ENCODE measurements at regions not wholly inside any gene's neighbourhood (a gene's known extent, or its start where the extent isn't known, plus 50 kb on each side); places are given as distances from the start of the nearest gene placed in this dataset.

- no peak for TF ChIP-seq CTCF (IDR thresholded peaks at IDR 0.05)
- Histone ChIP-seq H3K36me3 (ENCODE audit: insufficient read depth, low read length) (no peaks in the 10 kb centered on the region), H3K27me3 (ENCODE audit: control insufficient read depth in 1 of 2, insufficient read depth in 2 of 2, low read length in 2 of 2) (no peaks in the 10 kb centered on the region), H3K4me3 (ENCODE audit: low read length) (no peak overlapping the region), H3K4me1 (ENCODE audit: insufficient read depth, low read length) (peaks cover 3% of the 10 kb centered on the region), H3K9me3 (ENCODE audit: control insufficient read depth in 1 of 2, insufficient read depth in 1 of 2, low read length in 2 of 2) (peaks cover 20 to 23% of the 10 kb centered on the region in 2 experiments), H3K27ac (ENCODE audit: low read depth in 1 of 2, low read length in 2 of 2) (no peak overlapping the region)
- peaks cover 2% of the 10 kb centered on the region for H3K36me3 Mint-ChIP-seq (ENCODE audit: low read depth)
- H3K27ac Mint-ChIP-seq: no peak overlapping the region
- H3K27me3 Mint-ChIP-seq: no peaks in the 10 kb centered on the region
- ATAC-seq (ENCODE audit: poor library complexity) (no peak), DNase-seq (no peak)
- peaks cover 22% of the 10 kb centered on the region for H3K4me1 Mint-ChIP-seq (ENCODE audit: low read depth)
- H3K9me3 Mint-ChIP-seq: peaks cover 5% of the 10 kb centered on the region
- H3K4me3 Mint-ChIP-seq: no peak overlapping the region
- CTCF ChIA-PET: interaction anchor here (1.2 kb wide), 1 partner anchor 21 kb away, joined by 3 read pairs; no protein-coding TSS in a partner anchor
- POLR2A ChIA-PET: no interaction called here
- intact Hi-C loops (cut with DNase I, micrococcal nuclease): no loop called here
These were observed 142.9 kb upstream of the PZP start for GRCh38 chr12:9351136-9351535.

DNA sequence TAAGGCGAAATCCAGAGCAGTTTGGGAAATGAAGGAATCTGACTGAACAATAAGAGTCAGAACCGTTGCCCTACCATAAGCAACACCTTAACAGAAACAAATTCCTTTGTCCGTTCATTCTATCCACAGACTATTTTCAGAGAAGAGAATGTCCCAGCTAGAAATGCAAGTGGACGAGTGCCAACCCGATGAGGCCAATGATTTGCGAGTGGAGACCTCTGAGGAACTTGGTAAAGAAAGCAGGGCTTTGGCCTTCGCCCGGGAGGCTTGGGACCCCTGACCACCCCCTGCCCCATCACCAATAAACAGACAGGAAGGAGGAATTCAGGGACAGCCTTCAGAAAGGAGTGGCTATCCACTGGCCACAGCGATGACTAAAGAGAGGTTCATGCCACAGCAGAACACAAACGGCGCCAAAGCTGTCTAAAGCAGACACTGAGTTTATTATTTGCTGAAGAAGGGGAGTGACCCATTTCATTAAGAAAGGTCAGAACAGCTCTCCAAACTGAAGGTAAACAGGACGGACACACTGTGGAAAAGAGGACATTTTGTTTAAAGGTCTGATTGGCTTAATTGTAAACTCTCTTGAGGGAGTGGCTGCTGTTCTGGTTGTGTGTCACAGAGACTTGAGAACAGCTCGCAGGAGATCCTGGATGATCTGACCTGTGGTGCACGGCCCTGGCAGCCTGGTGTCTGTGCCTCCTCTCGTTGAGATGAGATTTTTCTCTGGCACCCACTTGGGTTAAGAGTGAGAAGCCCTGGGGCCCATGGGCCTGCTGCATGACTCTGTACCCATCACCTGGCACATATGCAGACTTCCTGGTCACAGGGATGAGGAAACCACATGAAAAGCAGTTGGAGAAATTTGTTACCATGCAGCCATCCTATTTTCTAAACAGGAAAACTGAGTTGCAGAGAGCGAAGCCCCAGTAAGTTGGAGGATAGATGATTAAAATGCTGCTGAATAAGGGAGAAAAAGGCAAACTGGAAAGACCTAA is 142.0 kb upstream of the PZP start:
- TF ChIP-seq CTCF (IDR thresholded peaks at IDR 0.05): no peak
- Mint-ChIP-seq H3K27ac (no peak overlapping the region), H3K4me3 (no peak overlapping the region), H3K36me3 (ENCODE audit: low read depth) (no peaks in the 10 kb centered on the region), H3K4me1 (ENCODE audit: low read depth) (peaks cover 30% of the 10 kb centered on the region), H3K9me3 (peaks cover 5% of the 10 kb centered on the region), H3K27me3 (no peaks in the 10 kb centered on the region)
- POLR2A ChIA-PET: no interaction called here
- DNase-seq (no peak), ATAC-seq (ENCODE audit: poor library complexity) (no peak)
- Histone ChIP-seq H3K4me1 (ENCODE audit: insufficient read depth, low read length) (peaks cover 3% of the 10 kb centered on the region), H3K36me3 (ENCODE audit: insufficient read depth, low read length) (no peaks in the 10 kb centered on the region), H3K9me3 (ENCODE audit: control insufficient read depth in 1 of 2, insufficient read depth in 1 of 2, low read length in 2 of 2) (peaks cover 20 to 23% of the 10 kb centered on the region in 2 experiments), H3K4me3 (ENCODE audit: low read length) (no peak overlapping the region), H3K27me3 (ENCODE audit: control insufficient read depth in 1 of 2, insufficient read depth in 2 of 2, low read length in 2 of 2) (no peaks in the 10 kb centered on the region), H3K27ac (ENCODE audit: low read depth in 1 of 2, low read length in 2 of 2) (no peak overlapping the region)
- CTCF ChIA-PET: no interaction called here
- intact Hi-C loops (cut with DNase I, micrococcal nuclease): no loop called here

DNA sequence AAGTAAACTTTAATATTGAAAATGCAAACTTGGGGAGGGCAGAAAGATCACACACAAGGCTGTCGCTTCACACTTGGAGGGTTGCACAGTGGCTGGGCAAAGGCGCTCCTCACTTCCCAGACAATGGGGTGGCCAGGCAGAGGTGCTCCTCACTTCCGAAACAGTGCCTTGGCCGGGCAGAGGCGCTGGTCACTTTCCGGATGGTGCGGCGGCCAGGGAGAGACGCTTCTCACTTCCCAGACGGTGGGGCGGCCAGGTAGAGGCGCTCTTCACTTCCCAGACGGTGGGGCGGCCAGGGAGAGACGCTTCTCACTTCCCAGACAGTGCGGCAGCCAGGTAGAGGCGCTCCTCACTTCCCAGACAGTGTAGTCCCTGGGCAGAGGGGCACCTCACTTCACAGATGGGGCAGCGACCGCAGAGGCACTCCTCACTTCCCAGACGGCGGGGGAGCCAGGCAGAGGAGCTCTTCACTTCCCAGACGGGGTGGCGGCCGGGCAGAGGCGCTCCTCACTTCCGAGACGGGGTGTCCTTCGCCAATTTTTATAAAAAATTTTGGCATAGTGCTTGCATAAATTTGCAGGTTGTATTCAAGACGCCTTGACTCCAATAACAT is 140.8 kb upstream of the PZP start:
- Histone ChIP-seq H3K27me3 (ENCODE audit: control insufficient read depth in 1 of 2, insufficient read depth in 2 of 2, low read length in 2 of 2) (no peaks in the 10 kb centered on the region), H3K27ac (ENCODE audit: low read depth in 1 of 2, low read length in 2 of 2) (no peak overlapping the region), H3K4me1 (ENCODE audit: insufficient read depth, low read length) (peaks cover 3% of the 10 kb centered on the region), H3K36me3 (ENCODE audit: insufficient read depth, low read length) (no peaks in the 10 kb centered on the region), H3K4me3 (ENCODE audit: low read length) (no peak overlapping the region), H3K9me3 (ENCODE audit: control insufficient read depth in 1 of 2, insufficient read depth in 1 of 2, low read length in 2 of 2) (peaks cover 9 to 17% of the 10 kb centered on the region in 2 experiments)
- ATAC-seq (ENCODE audit: poor library complexity) (no peak), DNase-seq (no peak)
- POLR2A ChIA-PET: no interaction called here
- no peaks in the 10 kb centered on the region for H3K27me3 Mint-ChIP-seq
- no peak overlapping the region for H3K4me3 Mint-ChIP-seq
- peaks cover 41% of the 10 kb centered on the region for H3K4me1 Mint-ChIP-seq (ENCODE audit: low read depth)
- intact Hi-C loops (cut with DNase I, micrococcal nuclease): no loop called here
- CTCF ChIA-PET: no interaction called here
- H3K36me3 Mint-ChIP-seq (ENCODE audit: low read depth): no peaks in the 10 kb centered on the region
- TF ChIP-seq CTCF (IDR thresholded peaks at IDR 0.05): no peak
- no peaks in the 10 kb centered on the region for H3K9me3 Mint-ChIP-seq
- H3K27ac Mint-ChIP-seq: no peak overlapping the region

All from CD4-positive, alpha-beta T cell (primary cell).